GM23338 (cell line): ENCODE measurements at regions not wholly inside any gene's neighbourhood (a gene's known extent, or its start where the extent isn't known, plus 50 kb on each side); places are given as distances from the start of the nearest gene placed in this dataset.

ENCODE experiments used
- ATAC-seq: fragments of 200-7000 bp; cut with Tn5 transposase; 3 replicates; pipeline ENCODE4 v1.9.1; 2020
- DNase-seq: peaks from one replicate; pipeline ENCODE4 v3.0.0-alpha.2; 2015; ENCODE audit warnings: low spot score
- H2AFZ ChIP-seq: fragments of 200-600 bp; sonication (generic); 2 replicates; pipeline ENCODE4 v1.8.0; 2016; ENCODE audit warnings: antibody characterized with exemption, mild to moderate bottlenecking, moderate library complexity
- H3F3A ChIP-seq: fragments of 200-600 bp; sonication (generic); replicated peaks from 2 replicates; pipeline ENCODE4 v1.8.0; 2017; ENCODE audit warnings: antibody characterized with exemption, mixed run types, low read depth
- H3K27ac ChIP-seq: fragments of 200-600 bp; sonication (generic); 2 replicates; pipeline ENCODE4 v1.6.1; 2016; ENCODE audit warnings: low read depth
- H3K27me3 ChIP-seq: fragments of 200-600 bp; sonication (generic); 2 replicates; pipeline ENCODE4 v1.8.0; 2016; ENCODE audit warnings: mild to moderate bottlenecking, mixed run types, moderate library complexity; ENCODE audit not compliant: insufficient read depth
- H3K36me3 ChIP-seq: fragments of 200-600 bp; sonication (generic); 2 replicates; pipeline ENCODE4 v1.8.0; 2016; ENCODE audit warnings: mild to moderate bottlenecking; ENCODE audit not compliant: insufficient read depth
- H3K4me1 ChIP-seq: fragments of 200-600 bp; sonication (generic); 2 replicates; pipeline ENCODE4 v1.8.0; 2016; ENCODE audit warnings: mild to moderate bottlenecking, moderate library complexity; ENCODE audit not compliant: insufficient read depth
- H3K4me2 ChIP-seq: fragments of 200-600 bp; sonication (generic); 2 replicates; pipeline ENCODE4 v1.7.1; 2017; ENCODE audit warnings: mixed run types
- H3K4me3 ChIP-seq: fragments of 200-600 bp; sonication (generic); 2 replicates; pipeline ENCODE4 v1.6.1; 2016; ENCODE audit warnings: mixed run types
- H3K79me2 ChIP-seq: fragments of 200-600 bp; sonication (generic); replicated peaks from 2 replicates; pipeline ENCODE4 v1.8.0; 2017; ENCODE audit warnings: mild to moderate bottlenecking; ENCODE audit not compliant: insufficient read depth
- H3K9me2 ChIP-seq: fragments of 200-600 bp; sonication (generic); 2 replicates; pipeline ENCODE4 v1.8.0; 2017; ENCODE audit not compliant: insufficient read depth
- H4K20me1 ChIP-seq: fragments of 200-600 bp; sonication (generic); replicated peaks from 2 replicates; pipeline ENCODE4 v1.8.0; 2017; ENCODE audit warnings: mild to moderate bottlenecking; ENCODE audit not compliant: insufficient read depth
- H3K27ac Mint-ChIP-seq: 2 replicates; pipeline ENCODE4 v1.8.0; 2020; ENCODE audit warnings: inconsistent platforms, mild to moderate bottlenecking, moderate library complexity, mixed read lengths
- H3K27me3 Mint-ChIP-seq: 3 replicates; pipeline ENCODE4 v1.8.0; 2022; ENCODE audit warnings: low read depth, mild to moderate bottlenecking, moderate library complexity, mixed read lengths, inconsistent platforms; ENCODE audit not compliant: insufficient read depth, poor library complexity
- H3K36me3 Mint-ChIP-seq: 3 replicates; pipeline ENCODE4 v1.8.0; 2021; ENCODE audit warnings: low read depth, mild to moderate bottlenecking, inconsistent platforms, moderate library complexity, mixed read lengths
- H3K4me1 Mint-ChIP-seq: 3 replicates; pipeline ENCODE4 v1.8.0; 2020; ENCODE audit warnings: mild to moderate bottlenecking, inconsistent platforms, mixed read lengths
- H3K4me3 Mint-ChIP-seq: 3 replicates; pipeline ENCODE4 v1.8.0; 2021; ENCODE audit warnings: moderate library complexity, mild to moderate bottlenecking, inconsistent platforms, mixed read lengths
- H3K9me3 Mint-ChIP-seq: 3 replicates; pipeline ENCODE4 v1.8.0; 2020; ENCODE audit warnings: moderate library complexity, mild to moderate bottlenecking, inconsistent platforms, mixed read lengths
- CREB1 ChIP-seq: fragments of 250-450 bp; sonication (Bioruptor Pico); IDR thresholded peaks from 2 replicates; pipeline ENCODE4 v1.5.0; 2020; ENCODE audit warnings: low read depth, mild to moderate bottlenecking, moderate library complexity
- EZH2 ChIP-seq: fragments of 200-600 bp; sonication (generic); IDR thresholded peaks from one replicate; pipeline ENCODE4 v1.8.0; 2017; ENCODE audit warnings: antibody characterized with exemption, mild to moderate bottlenecking, low read depth; ENCODE audit not compliant: unreplicated experiment
- EZH2phosphoT487 ChIP-seq: fragments of 200-600 bp; sonication (generic); IDR thresholded peaks from one replicate; pipeline ENCODE4 v1.8.1; 2018; ENCODE audit warnings: antibody characterized with exemption; ENCODE audit not compliant: unreplicated experiment
- JUNB ChIP-seq: IDR thresholded peaks from one replicate; pipeline ENCODE4 v1.6.1; 2016; ENCODE audit warnings: antibody characterized with exemption; ENCODE audit not compliant: unreplicated experiment
- NANOG ChIP-seq: IDR thresholded peaks from 2 replicates; pipeline ENCODE4 v1.6.1; 2016; ENCODE audit warnings: antibody characterized with exemption, borderline replicate concordance
- POLR2AphosphoS5 ChIP-seq: IDR thresholded peaks from 2 replicates; pipeline ENCODE4 v1.6.1; 2016; ENCODE audit warnings: antibody characterized with exemption, low read depth
- STAT1 ChIP-seq: IDR thresholded peaks from one replicate; pipeline ENCODE4 v1.6.1; 2016; ENCODE audit warnings: antibody characterized with exemption; ENCODE audit not compliant: unreplicated experiment
- ZNF114 ChIP-seq: fragments of 250-450 bp; sonication (Bioruptor Pico); IDR thresholded peaks from 2 replicates; pipeline ENCODE4 v1.5.0; 2020; ENCODE audit warnings: mild to moderate bottlenecking, moderate library complexity
- ZNF331 ChIP-seq: fragments of 250-450 bp; sonication (Bioruptor Pico); IDR thresholded peaks from 2 replicates; pipeline ENCODE4 v1.5.0; 2020; ENCODE audit warnings: low read depth, mild to moderate bottlenecking, moderate library complexity
- ZNF462 ChIP-seq: fragments of 250-450 bp; sonication (Bioruptor Pico); IDR thresholded peaks from 2 replicates; pipeline ENCODE4 v1.5.0; 2020; ENCODE audit warnings: mild to moderate bottlenecking, moderate library complexity
- TF ChIP-seq, protein P1 (sequence below): IDR thresholded peaks from 2 replicates; pipeline ENCODE4 v1.6.1; 2016; ENCODE audit warnings: antibody characterized with exemption
- TF ChIP-seq, protein P2 (sequence below), 2 experiments: fragments of 200-600 bp in 1 of 2; sonication (generic) in 1 of 2; conservative IDR thresholded peaks; 2 replicates each; pipeline versions ENCODE4 v1.5.1 to v1.6.1; 2016 to 2017; ENCODE audit warnings: antibody characterized with exemption in 2 of 2, low read depth in 2 of 2, mild to moderate bottlenecking in 2 of 2, moderate library complexity in 1 of 2
- TF ChIP-seq, protein P3 (sequence below): IDR thresholded peaks from one replicate; pipeline ENCODE4 v1.6.1; 2018; ENCODE audit warnings: antibody characterized with exemption; ENCODE audit not compliant: unreplicated experiment

- DNase-seq (no peak), ATAC-seq (no peak)
- peaks cover 3% of the 10 kb centered on the region; the same call in 2 of the 3 replicates for H3K4me1 Mint-ChIP-seq
- Histone ChIP-seq H3K9me2 (0 out of 2 replicates have a peak, but pooled peaks cover 14% of the 10 kb centered on the region), H3K79me2 (no peaks in the 10 kb centered on the region), H3F3A (no peaks in the 10 kb centered on the region), H3K4me1 (no peaks in the 10 kb centered on the region), H3K4me3 (no peak overlapping the region), H3K4me2 (no peak overlapping the region), H3K36me3 (no peaks in the 10 kb centered on the region), H3K27me3 (no peaks in the 10 kb centered on the region), H3K27ac (no peak overlapping the region), H4K20me1 (no peaks in the 10 kb centered on the region), H2AFZ (no peak overlapping the region)
- H3K27ac Mint-ChIP-seq, result no peak overlapping the region
- no peak overlapping the region for H3K4me3 Mint-ChIP-seq
- no peaks in the 10 kb centered on the region; the same call in none of the 3 replicates for H3K9me3 Mint-ChIP-seq
- no peaks in the 10 kb centered on the region for H3K27me3 Mint-ChIP-seq
- TF ChIP-seq, protein P1, sequence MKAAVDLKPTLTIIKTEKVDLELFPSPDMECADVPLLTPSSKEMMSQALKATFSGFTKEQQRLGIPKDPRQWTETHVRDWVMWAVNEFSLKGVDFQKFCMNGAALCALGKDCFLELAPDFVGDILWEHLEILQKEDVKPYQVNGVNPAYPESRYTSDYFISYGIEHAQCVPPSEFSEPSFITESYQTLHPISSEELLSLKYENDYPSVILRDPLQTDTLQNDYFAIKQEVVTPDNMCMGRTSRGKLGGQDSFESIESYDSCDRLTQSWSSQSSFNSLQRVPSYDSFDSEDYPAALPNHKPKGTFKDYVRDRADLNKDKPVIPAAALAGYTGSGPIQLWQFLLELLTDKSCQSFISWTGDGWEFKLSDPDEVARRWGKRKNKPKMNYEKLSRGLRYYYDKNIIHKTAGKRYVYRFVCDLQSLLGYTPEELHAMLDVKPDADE, result no peak
- TF ChIP-seq ZNF462 (CRISPR knock-in tag) (no peak), ZNF114 (CRISPR knock-in tag) (no peak), CREB1 (CRISPR knock-in tag) (no peak), JUNB (no peak), ZNF331 (CRISPR knock-in tag) (no peak), EZH2phosphoT487 (no peak), NANOG (no peak), POLR2AphosphoS5 (no peak), EZH2 (no peak), STAT1 (no peak)
- TF ChIP-seq, protein P2, sequence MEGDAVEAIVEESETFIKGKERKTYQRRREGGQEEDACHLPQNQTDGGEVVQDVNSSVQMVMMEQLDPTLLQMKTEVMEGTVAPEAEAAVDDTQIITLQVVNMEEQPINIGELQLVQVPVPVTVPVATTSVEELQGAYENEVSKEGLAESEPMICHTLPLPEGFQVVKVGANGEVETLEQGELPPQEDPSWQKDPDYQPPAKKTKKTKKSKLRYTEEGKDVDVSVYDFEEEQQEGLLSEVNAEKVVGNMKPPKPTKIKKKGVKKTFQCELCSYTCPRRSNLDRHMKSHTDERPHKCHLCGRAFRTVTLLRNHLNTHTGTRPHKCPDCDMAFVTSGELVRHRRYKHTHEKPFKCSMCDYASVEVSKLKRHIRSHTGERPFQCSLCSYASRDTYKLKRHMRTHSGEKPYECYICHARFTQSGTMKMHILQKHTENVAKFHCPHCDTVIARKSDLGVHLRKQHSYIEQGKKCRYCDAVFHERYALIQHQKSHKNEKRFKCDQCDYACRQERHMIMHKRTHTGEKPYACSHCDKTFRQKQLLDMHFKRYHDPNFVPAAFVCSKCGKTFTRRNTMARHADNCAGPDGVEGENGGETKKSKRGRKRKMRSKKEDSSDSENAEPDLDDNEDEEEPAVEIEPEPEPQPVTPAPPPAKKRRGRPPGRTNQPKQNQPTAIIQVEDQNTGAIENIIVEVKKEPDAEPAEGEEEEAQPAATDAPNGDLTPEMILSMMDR (conservative IDR thresholded peaks at IDR 0.05; ENCODE audit: low read depth in 2 of 2), result no peak
- TF ChIP-seq, protein P3, sequence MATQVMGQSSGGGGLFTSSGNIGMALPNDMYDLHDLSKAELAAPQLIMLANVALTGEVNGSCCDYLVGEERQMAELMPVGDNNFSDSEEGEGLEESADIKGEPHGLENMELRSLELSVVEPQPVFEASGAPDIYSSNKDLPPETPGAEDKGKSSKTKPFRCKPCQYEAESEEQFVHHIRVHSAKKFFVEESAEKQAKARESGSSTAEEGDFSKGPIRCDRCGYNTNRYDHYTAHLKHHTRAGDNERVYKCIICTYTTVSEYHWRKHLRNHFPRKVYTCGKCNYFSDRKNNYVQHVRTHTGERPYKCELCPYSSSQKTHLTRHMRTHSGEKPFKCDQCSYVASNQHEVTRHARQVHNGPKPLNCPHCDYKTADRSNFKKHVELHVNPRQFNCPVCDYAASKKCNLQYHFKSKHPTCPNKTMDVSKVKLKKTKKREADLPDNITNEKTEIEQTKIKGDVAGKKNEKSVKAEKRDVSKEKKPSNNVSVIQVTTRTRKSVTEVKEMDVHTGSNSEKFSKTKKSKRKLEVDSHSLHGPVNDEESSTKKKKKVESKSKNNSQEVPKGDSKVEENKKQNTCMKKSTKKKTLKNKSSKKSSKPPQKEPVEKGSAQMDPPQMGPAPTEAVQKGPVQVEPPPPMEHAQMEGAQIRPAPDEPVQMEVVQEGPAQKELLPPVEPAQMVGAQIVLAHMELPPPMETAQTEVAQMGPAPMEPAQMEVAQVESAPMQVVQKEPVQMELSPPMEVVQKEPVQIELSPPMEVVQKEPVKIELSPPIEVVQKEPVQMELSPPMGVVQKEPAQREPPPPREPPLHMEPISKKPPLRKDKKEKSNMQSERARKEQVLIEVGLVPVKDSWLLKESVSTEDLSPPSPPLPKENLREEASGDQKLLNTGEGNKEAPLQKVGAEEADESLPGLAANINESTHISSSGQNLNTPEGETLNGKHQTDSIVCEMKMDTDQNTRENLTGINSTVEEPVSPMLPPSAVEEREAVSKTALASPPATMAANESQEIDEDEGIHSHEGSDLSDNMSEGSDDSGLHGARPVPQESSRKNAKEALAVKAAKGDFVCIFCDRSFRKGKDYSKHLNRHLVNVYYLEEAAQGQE, result no peak
- H3K36me3 Mint-ChIP-seq, result no peaks in the 10 kb centered on the region
Observed at GRCh38 chr5:40027400-40027799, 602.6 kb upstream of the DAB2 start.
